ENCODE measurements at regions not wholly inside any gene's neighbourhood (a gene's known extent, or its start where the extent isn't known, plus 50 kb on each side); places are given as distances from the start of the nearest gene placed in this dataset.
A peak's percentile ranks its signal among the peaks of the same experiment; 100 is the strongest.

GRCh38 chr1:55708781-55709180 lies 493.6 kb upstream of the USP24 start:
- no peak for TF ChIP-seq CTCF (IDR thresholded peaks at IDR 0.05; ENCODE audit: borderline replicate concordance, extremely low read depth, insufficient read depth)
- no peak overlapping the region for H3K4me3 ChIP-seq (ENCODE audit: low read length in 3 of 3)
- DNase-seq (peak in 1 of 5 donors; percentile 38), FAIRE-seq (no peak)
- no peaks in the 10 kb centered on the region for H3K36me3 ChIP-seq (ENCODE audit: control insufficient read depth in 2 of 3, insufficient read depth in 3 of 3, low read length in 3 of 3)
- no peak overlapping the region for H3K9ac ChIP-seq (ENCODE audit: low read length in 3 of 3)
- peaks cover 0 to 2% (median 0%) of the 10 kb centered on the region in 3 donors for H3K4me1 ChIP-seq (ENCODE audit: control insufficient read depth in 2 of 3, insufficient read depth in 2 of 3, low read depth in 1 of 3, low read length in 3 of 3)
- H3K9me3 ChIP-seq (ENCODE audit: control insufficient read depth in 2 of 3, insufficient read depth in 1 of 3, low read length in 3 of 3): no peaks in the 10 kb centered on the region
- no peaks in the 10 kb centered on the region for H3K27me3 ChIP-seq (ENCODE audit: control insufficient read depth, insufficient read depth, low read length)
- intact Hi-C loops (cut with DNase I): no loop called here
- no peak overlapping the region for H3K27ac ChIP-seq (ENCODE audit: low read depth in 2 of 2, low read length in 2 of 2)

- DNase-seq: no peak
- no peak overlapping the region for H3K27ac ChIP-seq (ENCODE audit: low read depth in 2 of 2, low read length in 2 of 2)
These were observed 492.7 kb upstream of the USP24 start for GRCh38 chr1:55707846-55708245.

GRCh38 chr1:55707196-55707595 lies 492.0 kb upstream of the USP24 start:
- DNase-seq (no peak), FAIRE-seq (no peak)
- peaks cover 0 to 2% (median 0%) of the 10 kb centered on the region in 3 donors for H3K4me1 ChIP-seq (ENCODE audit: control insufficient read depth in 2 of 3, insufficient read depth in 2 of 3, low read depth in 1 of 3, low read length in 3 of 3)
- no peak for TF ChIP-seq CTCF (IDR thresholded peaks at IDR 0.05; ENCODE audit: borderline replicate concordance, extremely low read depth, insufficient read depth)
- H3K27me3 ChIP-seq (ENCODE audit: control insufficient read depth, insufficient read depth, low read length): no peaks in the 10 kb centered on the region
- H3K27ac ChIP-seq (ENCODE audit: low read depth in 2 of 2, low read length in 2 of 2): no peak overlapping the region
- no peaks in the 10 kb centered on the region for H3K9me3 ChIP-seq (ENCODE audit: control insufficient read depth in 2 of 3, insufficient read depth in 1 of 3, low read length in 3 of 3)
- intact Hi-C loops (cut with DNase I): no loop called here
- H3K9ac ChIP-seq (ENCODE audit: low read length in 3 of 3): no peak overlapping the region
- H3K4me3 ChIP-seq (ENCODE audit: low read length in 3 of 3): no peak overlapping the region
- no peaks in the 10 kb centered on the region for H3K36me3 ChIP-seq (ENCODE audit: control insufficient read depth in 2 of 3, insufficient read depth in 3 of 3, low read length in 3 of 3)

More at GRCh38 chr1:55707846-55708245, 492.7 kb upstream of the USP24 start:
- no peaks in the 10 kb centered on the region for H3K36me3 ChIP-seq (ENCODE audit: control insufficient read depth in 2 of 3, insufficient read depth in 3 of 3, low read length in 3 of 3)
- H3K9ac ChIP-seq (ENCODE audit: low read length in 3 of 3): no peak overlapping the region
- intact Hi-C loops (cut with DNase I): no loop called here
- no peak overlapping the region for H3K4me3 ChIP-seq (ENCODE audit: low read length in 3 of 3)
- FAIRE-seq: no peak
- TF ChIP-seq CTCF (IDR thresholded peaks at IDR 0.05; ENCODE audit: borderline replicate concordance, extremely low read depth, insufficient read depth): no peak
- H3K9me3 ChIP-seq (ENCODE audit: control insufficient read depth in 2 of 3, insufficient read depth in 1 of 3, low read length in 3 of 3): no peaks in the 10 kb centered on the region
- peaks cover 0 to 2% (median 0%) of the 10 kb centered on the region in 3 donors for H3K4me1 ChIP-seq (ENCODE audit: control insufficient read depth in 2 of 3, insufficient read depth in 2 of 3, low read depth in 1 of 3, low read length in 3 of 3)
- H3K27me3 ChIP-seq (ENCODE audit: control insufficient read depth, insufficient read depth, low read length): no peaks in the 10 kb centered on the region

- intact Hi-C loops (cut with DNase I): no loop called here
- H3K9ac ChIP-seq (ENCODE audit: low read length in 3 of 3): no peak overlapping the region
- FAIRE-seq (no peak), DNase-seq (no peak)
- no peak for TF ChIP-seq CTCF (IDR thresholded peaks at IDR 0.05; ENCODE audit: borderline replicate concordance, extremely low read depth, insufficient read depth)
- no peaks in the 10 kb centered on the region for H3K9me3 ChIP-seq (ENCODE audit: control insufficient read depth in 2 of 3, insufficient read depth in 1 of 3, low read length in 3 of 3)
- H3K36me3 ChIP-seq (ENCODE audit: control insufficient read depth in 2 of 3, insufficient read depth in 3 of 3, low read length in 3 of 3): no peaks in the 10 kb centered on the region
- H3K4me1 ChIP-seq (ENCODE audit: control insufficient read depth in 2 of 3, insufficient read depth in 2 of 3, low read depth in 1 of 3, low read length in 3 of 3): peaks cover 0 to 2% (median 0%) of the 10 kb centered on the region in 3 donors
- H3K27me3 ChIP-seq (ENCODE audit: control insufficient read depth, insufficient read depth, low read length): no peaks in the 10 kb centered on the region
- no peak overlapping the region for H3K27ac ChIP-seq (ENCODE audit: low read depth in 2 of 2, low read length in 2 of 2)
- no peak overlapping the region for H3K4me3 ChIP-seq (ENCODE audit: low read length in 3 of 3)
These were observed 491.2 kb upstream of the USP24 start for GRCh38 chr1:55706397-55706796.

Measured in kidney (tissue), 13 donors.